ENCODE measurements at regions not wholly inside any gene's neighbourhood (a gene's known extent, or its start where the extent isn't known, plus 50 kb on each side); places are given as distances from the start of the nearest gene placed in this dataset.
A peak's percentile ranks its signal among the peaks of the same experiment; 100 is the strongest.

DNA sequence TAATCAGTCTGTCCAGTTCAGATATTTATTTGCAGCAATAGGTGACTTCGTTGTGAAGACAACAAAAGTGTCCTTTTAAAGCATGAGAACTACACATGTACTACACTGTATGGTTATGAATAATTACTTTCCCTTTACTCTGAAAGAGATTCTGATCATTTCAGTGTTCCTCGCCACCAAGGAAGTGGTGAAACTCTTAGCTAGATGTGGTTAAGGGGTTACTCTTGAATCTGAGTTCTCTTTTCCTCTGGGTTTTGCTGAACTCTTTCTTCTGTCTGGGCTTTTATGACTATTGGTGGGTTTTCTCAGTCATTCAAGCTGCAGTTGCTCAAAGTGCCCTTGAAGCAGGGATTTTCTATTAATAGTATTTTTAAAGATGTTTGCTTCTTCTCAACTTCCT lies 127.9 kb upstream of the SEM1 start (continued):
- TF ChIP-seq, protein P1, sequence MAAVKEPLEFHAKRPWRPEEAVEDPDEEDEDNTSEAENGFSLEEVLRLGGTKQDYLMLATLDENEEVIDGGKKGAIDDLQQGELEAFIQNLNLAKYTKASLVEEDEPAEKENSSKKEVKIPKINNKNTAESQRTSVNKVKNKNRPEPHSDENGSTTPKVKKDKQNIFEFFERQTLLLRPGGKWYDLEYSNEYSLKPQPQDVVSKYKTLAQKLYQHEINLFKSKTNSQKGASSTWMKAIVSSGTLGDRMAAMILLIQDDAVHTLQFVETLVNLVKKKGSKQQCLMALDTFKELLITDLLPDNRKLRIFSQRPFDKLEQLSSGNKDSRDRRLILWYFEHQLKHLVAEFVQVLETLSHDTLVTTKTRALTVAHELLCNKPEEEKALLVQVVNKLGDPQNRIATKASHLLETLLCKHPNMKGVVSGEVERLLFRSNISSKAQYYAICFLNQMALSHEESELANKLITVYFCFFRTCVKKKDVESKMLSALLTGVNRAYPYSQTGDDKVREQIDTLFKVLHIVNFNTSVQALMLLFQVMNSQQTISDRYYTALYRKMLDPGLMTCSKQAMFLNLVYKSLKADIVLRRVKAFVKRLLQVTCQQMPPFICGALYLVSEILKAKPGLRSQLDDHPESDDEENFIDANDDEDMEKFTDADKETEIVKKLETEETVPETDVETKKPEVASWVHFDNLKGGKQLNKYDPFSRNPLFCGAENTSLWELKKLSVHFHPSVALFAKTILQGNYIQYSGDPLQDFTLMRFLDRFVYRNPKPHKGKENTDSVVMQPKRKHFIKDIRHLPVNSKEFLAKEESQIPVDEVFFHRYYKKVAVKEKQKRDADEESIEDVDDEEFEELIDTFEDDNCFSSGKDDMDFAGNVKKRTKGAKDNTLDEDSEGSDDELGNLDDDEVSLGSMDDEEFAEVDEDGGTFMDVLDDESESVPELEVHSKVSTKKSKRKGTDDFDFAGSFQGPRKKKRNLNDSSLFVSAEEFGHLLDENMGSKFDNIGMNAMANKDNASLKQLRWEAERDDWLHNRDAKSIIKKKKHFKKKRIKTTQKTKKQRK (IDR thresholded peaks at IDR 0.05; ENCODE audit: low read depth, low read length): no peak
- TF ChIP-seq, protein P2, sequence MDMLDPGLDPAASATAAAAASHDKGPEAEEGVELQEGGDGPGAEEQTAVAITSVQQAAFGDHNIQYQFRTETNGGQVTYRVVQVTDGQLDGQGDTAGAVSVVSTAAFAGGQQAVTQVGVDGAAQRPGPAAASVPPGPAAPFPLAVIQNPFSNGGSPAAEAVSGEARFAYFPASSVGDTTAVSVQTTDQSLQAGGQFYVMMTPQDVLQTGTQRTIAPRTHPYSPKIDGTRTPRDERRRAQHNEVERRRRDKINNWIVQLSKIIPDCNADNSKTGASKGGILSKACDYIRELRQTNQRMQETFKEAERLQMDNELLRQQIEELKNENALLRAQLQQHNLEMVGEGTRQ (IDR thresholded peaks at IDR 0.05; ENCODE audit: borderline replicate concordance, low read depth, low read length): no peak
- TF ChIP-seq CBFB (IDR thresholded peaks at IDR 0.05; ENCODE audit: low read depth) (0 out of 2 replicates have a peak, but pooled peaks have one; percentile 36), IKZF2 (IDR thresholded peaks at IDR 0.05) (peak; percentile 28 to 37; a peak in 3 of 4 replicates), STAT3 (IDR thresholded peaks at IDR 0.05; ENCODE audit: low read depth, low read length) (no peak), SMAD1 (IDR thresholded peaks at IDR 0.05; ENCODE audit: low read depth, partially characterized antibody) (no peak), NR2F1 (conservative IDR thresholded peaks at IDR 0.05) (peak; percentile 32; the same call in 1 of the 2 replicates), MTA3 (IDR thresholded peaks at IDR 0.05; ENCODE audit: borderline replicate concordance, low read length) (no peak), NFIC (IDR thresholded peaks at IDR 0.05; ENCODE audit: low read depth, low read length) (peak; percentile 56; the same call in 1 of the 2 replicates), PML (IDR thresholded peaks at IDR 0.05; ENCODE audit: low read length) (0 out of 2 replicates have a peak, but pooled peaks have one; percentile 42), TCF7 (IDR thresholded peaks at IDR 0.05; ENCODE audit: borderline replicate concordance) (no peak), SMAD5 (IDR thresholded peaks at IDR 0.05; ENCODE audit: low read depth) (no peak), SPI1 (IDR thresholded peaks at IDR 0.05; ENCODE audit: borderline replicate concordance, insufficient read depth, low read depth, low read length) (peak; percentile 63; the same call in 1 of the 2 replicates), BCL11A (IDR thresholded peaks at IDR 0.05; ENCODE audit: low read depth, low read length) (peak; percentile 43; the same call in 1 of the 2 replicates), EP300 (IDR thresholded peaks at IDR 0.05; ENCODE audit: borderline replicate concordance in 1 of 2, control insufficient read depth in 1 of 2, low read depth in 2 of 2, low read length in 2 of 2) (0 out of 4 replicates have a peak, but pooled peaks of 1 of the 2 experiments have one; percentile 20), ATF2 (IDR thresholded peaks at IDR 0.05; ENCODE audit: low read length) (peak; percentile 67; the same call in 1 of the 2 replicates), MTA2 (IDR thresholded peaks at IDR 0.05; ENCODE audit: low read depth) (peak; percentile 43; the same call in 1 of the 2 replicates), ETV6 (conservative IDR thresholded peaks at IDR 0.05 in 1 of 2, IDR thresholded peaks at IDR 0.05 in 1 of 2; ENCODE audit: borderline replicate concordance in 1 of 2, low read depth in 1 of 2) (peak in 1 of 2 experiments; percentile 48; a peak in 1 of 4 replicates)
- TF ChIP-seq, protein P3, sequence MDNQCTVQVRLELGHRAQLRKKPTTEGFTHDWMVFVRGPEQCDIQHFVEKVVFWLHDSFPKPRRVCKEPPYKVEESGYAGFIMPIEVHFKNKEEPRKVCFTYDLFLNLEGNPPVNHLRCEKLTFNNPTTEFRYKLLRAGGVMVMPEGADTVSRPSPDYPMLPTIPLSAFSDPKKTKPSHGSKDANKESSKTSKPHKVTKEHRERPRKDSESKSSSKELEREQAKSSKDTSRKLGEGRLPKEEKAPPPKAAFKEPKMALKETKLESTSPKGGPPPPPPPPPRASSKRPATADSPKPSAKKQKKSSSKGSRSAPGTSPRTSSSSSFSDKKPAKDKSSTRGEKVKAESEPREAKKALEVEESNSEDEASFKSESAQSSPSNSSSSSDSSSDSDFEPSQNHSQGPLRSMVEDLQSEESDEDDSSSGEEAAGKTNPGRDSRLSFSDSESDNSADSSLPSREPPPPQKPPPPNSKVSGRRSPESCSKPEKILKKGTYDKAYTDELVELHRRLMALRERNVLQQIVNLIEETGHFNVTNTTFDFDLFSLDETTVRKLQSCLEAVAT (IDR thresholded peaks at IDR 0.05): 0 out of 2 replicates have a peak, but pooled peaks have one; percentile 47
- TF ChIP-seq, protein P4, sequence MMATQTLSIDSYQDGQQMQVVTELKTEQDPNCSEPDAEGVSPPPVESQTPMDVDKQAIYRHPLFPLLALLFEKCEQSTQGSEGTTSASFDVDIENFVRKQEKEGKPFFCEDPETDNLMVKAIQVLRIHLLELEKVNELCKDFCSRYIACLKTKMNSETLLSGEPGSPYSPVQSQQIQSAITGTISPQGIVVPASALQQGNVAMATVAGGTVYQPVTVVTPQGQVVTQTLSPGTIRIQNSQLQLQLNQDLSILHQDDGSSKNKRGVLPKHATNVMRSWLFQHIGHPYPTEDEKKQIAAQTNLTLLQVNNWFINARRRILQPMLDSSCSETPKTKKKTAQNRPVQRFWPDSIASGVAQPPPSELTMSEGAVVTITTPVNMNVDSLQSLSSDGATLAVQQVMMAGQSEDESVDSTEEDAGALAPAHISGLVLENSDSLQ (IDR thresholded peaks at IDR 0.05): peak; percentile 44; the same call in 1 of the 2 replicates

Data from GM12878 (cell line).